IMR-90 (cell line): ENCODE measurements at regions not wholly inside any gene's neighbourhood (a gene's known extent, or its start where the extent isn't known, plus 50 kb on each side); places are given as distances from the start of the nearest gene placed in this dataset.

Experiments used
- ATAC-seq: fragments of 200-7000 bp; cut with Tn5 transposase; 2 replicates; pipeline ENCODE4 v1.9.1; 2020; ENCODE audit warnings: low read depth, mild to moderate bottlenecking, moderate library complexity
- BruUV-seq: library from RNA; stranded (reverse); fragments of 400-500 nt; replicated peaks from 2 replicates; lab custom pipeline; 2021; lab: Mats Ljungman, UMichigan
- CTCF ChIA-PET: fragments of 300-600 bp; formaldehyde crosslinking; extraction: SDS; loops from one replicate; lab custom pipeline; 2021; ENCODE audit warnings: antibody characterized with exemption; lab: Yijun Ruan, JAX
- POLR2A ChIA-PET: fragments of 300-600 bp; sonication (Branson Sonifier 250); formaldehyde crosslinking; loops from one replicate; lab custom pipeline; 2022; ENCODE audit warnings: antibody characterized with exemption; ENCODE audit not compliant: unreplicated experiment; lab: Charles Lee
- DNase-seq: peaks from one replicate; pipeline ENCODE4 v3.0.0; 2013
- H2AFZ ChIP-seq: replicated peaks from 2 replicates; pipeline ENCODE3; 2013; ENCODE audit warnings: low read length, mild to moderate bottlenecking; ENCODE audit not compliant: poor library complexity
- H2AK5ac ChIP-seq: 2 replicates; pipeline ENCODE4 v1.6.1; 2013; ENCODE audit warnings: low read depth, low read length, inconsistent platforms
- H2AK9ac ChIP-seq: replicated peaks from 2 replicates; pipeline ENCODE3; 2013; ENCODE audit warnings: mild to moderate bottlenecking, low read depth, low read length, moderate library complexity; ENCODE audit not compliant: poor library complexity
- H2BK120ac ChIP-seq: 2 replicates; pipeline ENCODE4 v1.6.1; 2013; ENCODE audit warnings: low read depth, low read length, inconsistent platforms
- H2BK15ac ChIP-seq: 3 replicates; pipeline ENCODE4 v1.6.1; 2013; ENCODE audit warnings: low read depth, low read length, inconsistent platforms
- H2BK20ac ChIP-seq: 2 replicates; pipeline ENCODE4 v1.6.1; 2013; ENCODE audit warnings: low read depth, mild to moderate bottlenecking, inconsistent platforms, low read length, moderate library complexity
- H2BK5ac ChIP-seq: 2 replicates; pipeline ENCODE4 v1.6.1; 2013; ENCODE audit warnings: mild to moderate bottlenecking, low read depth, low read length, inconsistent platforms; ENCODE audit not compliant: poor library complexity, severe bottlenecking
- H3K14ac ChIP-seq: replicated peaks from 2 replicates; pipeline ENCODE4 v1.6.1; 2013; ENCODE audit warnings: low read depth, low read length, inconsistent platforms
- H3K18ac ChIP-seq: 2 replicates; pipeline ENCODE4 v1.6.1; 2013; ENCODE audit warnings: low read depth, low read length, control low read depth
- H3K23ac ChIP-seq: 2 replicates; pipeline ENCODE4 v1.6.1; 2013; ENCODE audit warnings: low read depth, low read length, inconsistent platforms
- H3K27ac ChIP-seq: 2 replicates; pipeline ENCODE4 v1.5.1; 2013; ENCODE audit warnings: mild to moderate bottlenecking, control low read depth, low read length; ENCODE audit not compliant: insufficient read depth
- H3K27me3 ChIP-seq: 2 replicates; pipeline ENCODE4 v1.6.1; 2013; ENCODE audit warnings: low read length; ENCODE audit not compliant: control insufficient read depth, insufficient read depth
- H3K36me3 ChIP-seq: 2 replicates; pipeline ENCODE4 v1.6.1; 2013; ENCODE audit warnings: low read length, mixed read lengths; ENCODE audit not compliant: control insufficient read depth, insufficient read depth
- H3K4ac ChIP-seq: 2 replicates; pipeline ENCODE4 v1.6.1; 2013; ENCODE audit warnings: low read depth, low read length, inconsistent platforms
- H3K4me1 ChIP-seq: 2 replicates; pipeline ENCODE4 v1.6.1; 2013; ENCODE audit warnings: low read length, mixed read lengths; ENCODE audit not compliant: control insufficient read depth, insufficient read depth
- H3K4me2 ChIP-seq: 2 replicates; pipeline ENCODE4 v1.6.1; 2013; ENCODE audit warnings: low read depth, mild to moderate bottlenecking, control low read depth, low read length, moderate library complexity
- H3K4me3 ChIP-seq: 2 replicates; pipeline ENCODE4 v1.5.1; 2013; ENCODE audit warnings: low read depth, mild to moderate bottlenecking, control low read depth, low read length, moderate library complexity; ENCODE audit not compliant: insufficient read depth
- H3K56ac ChIP-seq: 2 replicates; pipeline ENCODE4 v1.6.1; 2013; ENCODE audit warnings: low read length, inconsistent platforms; ENCODE audit not compliant: insufficient read depth; ENCODE audit errors: extremely low read depth
- H3K79me1 ChIP-seq, 2 experiments: 2 replicates each; pipeline ENCODE4 v1.6.1; 2013; ENCODE audit warnings: low read length in 2 of 2, inconsistent platforms in 1 of 2, low read depth in 1 of 2
- H3K9ac ChIP-seq: 2 replicates; pipeline ENCODE4 v1.6.1; 2013; ENCODE audit warnings: low read depth, low read length, control low read depth
- H3K9me1 ChIP-seq: 2 replicates; pipeline ENCODE4 v1.6.1; 2013; ENCODE audit warnings: low read length, inconsistent platforms; ENCODE audit not compliant: insufficient read depth
- H3K9me3 ChIP-seq: 2 replicates; pipeline ENCODE4 v1.6.1; 2013; ENCODE audit warnings: low read length; ENCODE audit not compliant: control insufficient read depth, insufficient read depth
- H4K20me1 ChIP-seq: 2 replicates; pipeline ENCODE4 v1.6.1; 2013; ENCODE audit warnings: low read length, inconsistent platforms; ENCODE audit not compliant: insufficient read depth
- H4K5ac ChIP-seq: 2 replicates; pipeline ENCODE4 v1.6.1; 2013; ENCODE audit warnings: mild to moderate bottlenecking, low read depth, low read length, control low read depth
- H4K8ac ChIP-seq, 2 experiments: 2 replicates each; pipeline ENCODE4 v1.6.1; 2013; ENCODE audit warnings: low read depth in 2 of 2, low read length in 2 of 2, control low read depth in 1 of 2, inconsistent platforms in 1 of 2
- H4K91ac ChIP-seq: 2 replicates; pipeline ENCODE4 v1.6.1; 2013; ENCODE audit warnings: low read depth, low read length, inconsistent platforms; ENCODE audit not compliant: insufficient read depth
- CEBPB ChIP-seq: IDR thresholded peaks from 2 replicates; pipeline ENCODE4 v1.6.1; 2012; ENCODE audit warnings: low read depth, low read length, improper control_type of control experiment
- FOS ChIP-seq: fragments of 150-350 bp; IDR thresholded peaks from 2 replicates; pipeline ENCODE4 v1.6.1; 2016; ENCODE audit warnings: low read depth, low read length
- NFE2L2 ChIP-seq: fragments of 150-350 bp; IDR thresholded peaks from 2 replicates; pipeline ENCODE4 v1.6.1; 2016; ENCODE audit warnings: low read depth, mild to moderate bottlenecking, low read length
- POLR2A ChIP-seq: IDR thresholded peaks from 2 replicates; pipeline ENCODE4 v1.6.1; 2012; ENCODE audit warnings: mild to moderate bottlenecking, low read depth, low read length
- RAD21 ChIP-seq: IDR thresholded peaks from 2 replicates; pipeline ENCODE4 v1.6.1; 2012; ENCODE audit warnings: low read length, improper control_type of control experiment
- RCOR1 ChIP-seq: IDR thresholded peaks from 2 replicates; pipeline ENCODE4 v1.6.1; 2012; ENCODE audit warnings: mild to moderate bottlenecking, low read length, improper control_type of control experiment; ENCODE audit not compliant: insufficient replicate concordance
- RFX5 ChIP-seq: IDR thresholded peaks from 2 replicates; pipeline ENCODE4 v1.8.0; 2012; ENCODE audit warnings: low read depth, mild to moderate bottlenecking, low read length, moderate library complexity
- WGBS, 2 experiments: methylation state at CpG; one replicate each; pipeline versions ENCODE4 v1.1.5 to v1.1.7; 2013; ENCODE audit warnings: missing lambda C conversion rate in 2 of 2; ENCODE audit not compliant: insufficient read length in 1 of 2; ENCODE audit errors: extremely low coverage in 2 of 2; 5-methylcytosine and 5-hydroxymethylcytosine counted together
- dilution Hi-C: fragments of 300-500 bp; cut with HindIII; formaldehyde crosslinking; loops from one replicate; pipeline ENCODE4 v1.14.3; 2018; ENCODE audit warnings: low sequenced_read_pairs; ENCODE audit not compliant: unreplicated experiment
- in situ Hi-C: fragments of 300-500 bp; cut with MboI; formaldehyde crosslinking; loops from 3 replicates; pipeline ENCODE4 v1.14.3; 2019; ENCODE audit warnings: low sequenced_read_pairs, inconsistent platforms, mixed read lengths
- intact Hi-C: fragments of 100-400 bp; cut with micrococcal nuclease; formaldehyde crosslinking; loops from 2 replicates; pipeline ENCODE4 v1.10.0; 2022
- TF ChIP-seq, protein P1 (sequence below): fragments of 150-350 bp; IDR thresholded peaks from 2 replicates; pipeline ENCODE4 v1.6.1; 2017; ENCODE audit warnings: mild to moderate bottlenecking, antibody characterized with exemption, low read length, low read depth
- TF ChIP-seq, protein P2 (sequence below): fragments of 150-350 bp; IDR thresholded peaks from 2 replicates; pipeline ENCODE4 v1.6.1; 2016; ENCODE audit warnings: low read depth, mild to moderate bottlenecking, low read length, moderate library complexity, borderline replicate concordance

DNA sequence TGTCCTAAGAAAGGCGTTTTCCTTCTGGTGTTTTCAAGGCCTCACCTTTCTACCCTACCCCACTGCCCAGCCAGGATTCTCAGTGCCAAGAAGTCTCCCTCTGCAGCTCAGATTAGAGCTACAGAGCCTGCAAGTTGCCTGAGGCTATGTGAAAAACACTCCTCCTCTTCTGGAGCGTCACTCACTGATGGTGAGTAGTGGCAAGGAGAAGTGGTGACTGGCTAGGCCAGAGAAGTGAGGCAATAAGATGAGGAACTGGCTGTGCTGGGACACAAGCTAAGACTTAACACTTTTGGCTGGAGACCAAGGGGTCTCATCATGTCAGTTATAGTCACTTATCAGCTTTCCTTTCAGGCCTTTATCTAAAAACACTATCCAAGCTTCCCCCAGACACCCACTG, 86.7 kb upstream of the PRKAR2B start:
- BruUV-seq = no TSS peak
- H4K20me1 ChIP-seq = no peaks in the 10 kb centered on the region
- in situ Hi-C loops = no loop called here
- no peak overlapping the region for H3K18ac ChIP-seq
- no peak overlapping the region for H3K23ac ChIP-seq
- no peak overlapping the region for H2AFZ ChIP-seq
- no peak overlapping the region for H3K14ac ChIP-seq
- ChIA-PET CTCF (no interaction called here), POLR2A (no interaction called here)
- TF ChIP-seq, protein P1, sequence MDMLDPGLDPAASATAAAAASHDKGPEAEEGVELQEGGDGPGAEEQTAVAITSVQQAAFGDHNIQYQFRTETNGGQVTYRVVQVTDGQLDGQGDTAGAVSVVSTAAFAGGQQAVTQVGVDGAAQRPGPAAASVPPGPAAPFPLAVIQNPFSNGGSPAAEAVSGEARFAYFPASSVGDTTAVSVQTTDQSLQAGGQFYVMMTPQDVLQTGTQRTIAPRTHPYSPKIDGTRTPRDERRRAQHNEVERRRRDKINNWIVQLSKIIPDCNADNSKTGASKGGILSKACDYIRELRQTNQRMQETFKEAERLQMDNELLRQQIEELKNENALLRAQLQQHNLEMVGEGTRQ = no peak
- TF ChIP-seq RFX5 (no peak), POLR2A (no peak), FOS (no peak), RCOR1 (no peak), RAD21 (no peak), CEBPB (no peak), NFE2L2 (no peak)
- TF ChIP-seq, protein P2, sequence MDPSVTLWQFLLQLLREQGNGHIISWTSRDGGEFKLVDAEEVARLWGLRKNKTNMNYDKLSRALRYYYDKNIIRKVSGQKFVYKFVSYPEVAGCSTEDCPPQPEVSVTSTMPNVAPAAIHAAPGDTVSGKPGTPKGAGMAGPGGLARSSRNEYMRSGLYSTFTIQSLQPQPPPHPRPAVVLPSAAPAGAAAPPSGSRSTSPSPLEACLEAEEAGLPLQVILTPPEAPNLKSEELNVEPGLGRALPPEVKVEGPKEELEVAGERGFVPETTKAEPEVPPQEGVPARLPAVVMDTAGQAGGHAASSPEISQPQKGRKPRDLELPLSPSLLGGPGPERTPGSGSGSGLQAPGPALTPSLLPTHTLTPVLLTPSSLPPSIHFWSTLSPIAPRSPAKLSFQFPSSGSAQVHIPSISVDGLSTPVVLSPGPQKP = no peak
- no peak overlapping the region for H2BK120ac ChIP-seq
- no peaks in the 10 kb centered on the region for H3K36me3 ChIP-seq
- H2BK5ac ChIP-seq = no peak overlapping the region
- no peak overlapping the region for H2BK15ac ChIP-seq
- ATAC-seq (no peak; the same call in 1 of the 2 replicates), DNase-seq (no peak)
- H3K27me3 ChIP-seq = peaks cover 3% of the 10 kb centered on the region
- no peaks in the 10 kb centered on the region for H3K9me3 ChIP-seq
- H3K4me3 ChIP-seq = no peak overlapping the region
- dilution Hi-C loops = no loop called here
- H3K4me2 ChIP-seq = no peak overlapping the region
- no peak overlapping the region for H3K4ac ChIP-seq
- no peak overlapping the region for H4K5ac ChIP-seq
- H3K4me1 ChIP-seq = peaks cover under 1% of the 10 kb centered on the region; the same call in 1 of the 2 replicates
- no peak overlapping the region for H2BK20ac ChIP-seq
- peak overlapping the region; percentile 61 for H2AK9ac ChIP-seq
- H3K56ac ChIP-seq = no peak overlapping the region
- no peak overlapping the region for H4K8ac ChIP-seq
- no peak overlapping the region for H3K27ac ChIP-seq
- no CpG with 5 or more reads among the region's 2 CpGs for WGBS, 2 experiments
- no peak overlapping the region for H4K91ac ChIP-seq
- no peaks in the 10 kb centered on the region for H3K9me1 ChIP-seq
- H3K79me1 ChIP-seq = no peaks in the 10 kb centered on the region
- intact Hi-C loops = no loop called here
- H3K9ac ChIP-seq = no peak overlapping the region
- no peak overlapping the region for H2AK5ac ChIP-seq
